Large intestine (tissue), 3 donors: ENCODE measurements at regions not wholly inside any gene's neighbourhood (a gene's known extent, or its start where the extent isn't known, plus 50 kb on each side); places are given as distances from the start of the nearest gene placed in this dataset.
"Not testable (repeated sequence)": the region's sequence is repeated elsewhere in the genome, so short reads cannot be mapped to it uniquely, and the experiment has no call there.

Experiments used
- DNase-seq, 2 donors: peaks; one replicate each; pipeline versions ENCODE4 v3.0.0 to v3.0.0-alpha.2; 2013
- H3K27ac ChIP-seq: one replicate; pipeline ENCODE4 v1.5.1; 2013; ENCODE audit warnings: low read length
- H3K27me3 ChIP-seq: 2 replicates; pipeline ENCODE4 v1.6.1; 2013; ENCODE audit warnings: low read length; ENCODE audit not compliant: control insufficient read depth, insufficient read depth
- H3K36me3 ChIP-seq: 2 replicates; pipeline ENCODE4 v1.6.1; 2013; ENCODE audit warnings: low read length; ENCODE audit not compliant: control insufficient read depth, insufficient read depth
- H3K4me1 ChIP-seq: one replicate; pipeline ENCODE4 v1.6.1; 2013; ENCODE audit warnings: low read length; ENCODE audit not compliant: control insufficient read depth, insufficient read depth
- H3K4me3 ChIP-seq: one replicate; pipeline ENCODE4 v1.5.1; 2013; ENCODE audit warnings: low read length
- H3K9me3 ChIP-seq: one replicate; pipeline ENCODE4 v1.6.1; 2013; ENCODE audit warnings: mild to moderate bottlenecking, low read depth, low read length, moderate library complexity; ENCODE audit not compliant: control insufficient read depth
- WGBS: methylation state at CpG from one replicate; pipeline ENCODE4 v1.1.5; 2013; ENCODE audit warnings: low lambda C conversion rate; ENCODE audit not compliant: insufficient coverage; 5-methylcytosine and 5-hydroxymethylcytosine counted together

DNA sequence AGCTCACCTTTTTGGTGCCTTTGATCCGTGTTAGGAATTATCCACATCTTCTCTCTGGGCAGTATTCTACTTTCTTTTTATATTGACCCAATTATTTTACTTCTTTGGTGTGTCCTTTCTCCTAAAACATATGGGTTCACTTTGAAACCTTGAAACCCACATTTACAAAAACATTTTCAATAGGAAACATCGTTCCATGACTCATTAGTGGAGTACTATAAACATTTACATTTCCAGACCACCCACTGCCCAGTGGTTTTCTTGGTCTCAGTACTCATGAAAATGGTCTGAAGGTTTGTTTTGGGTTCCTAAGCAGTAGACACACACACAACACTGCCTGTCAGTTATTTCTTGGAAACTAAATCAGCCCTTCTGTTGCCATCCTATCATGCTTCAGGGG is 111.7 kb upstream of the LPCAT1 start:
- H3K36me3 ChIP-seq, H3K4me3 ChIP-seq, H3K27me3 ChIP-seq, H3K27ac ChIP-seq, DNase-seq, H3K9me3 ChIP-seq, H3K4me1 ChIP-seq: not testable (repeated sequence)
- 83% methylated on average over 1 of the region's 2 CpGs for WGBS

DNA sequence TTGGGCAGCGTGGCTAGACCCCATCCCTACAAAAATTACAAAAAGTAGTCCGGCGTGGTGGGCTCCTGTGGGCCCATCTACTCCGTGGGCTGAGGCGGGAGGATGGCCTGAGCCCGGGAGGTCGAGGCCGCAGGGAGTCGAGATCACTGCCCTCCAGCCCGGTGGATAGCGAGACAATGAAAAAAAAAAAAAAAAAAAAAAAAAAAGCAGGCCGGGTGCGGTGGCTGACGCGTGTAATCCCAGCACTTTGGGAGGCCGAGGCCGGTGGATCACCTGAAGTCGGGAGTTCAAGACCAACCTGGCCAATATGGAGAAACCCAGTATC is 110.5 kb upstream of the LPCAT1 start:
- Histone ChIP-seq H3K4me1 (peaks cover 4% of the 10 kb centered on the region), H3K27me3 (peaks cover 3% of the 10 kb centered on the region), H3K4me3 (peak overlapping the region; percentile 70), H3K36me3 (no peaks in the 10 kb centered on the region), H3K9me3 (peaks cover 2% of the 10 kb centered on the region), H3K27ac (peak overlapping the region; percentile 47)
- WGBS = no CpG with 5 or more reads among the region's 18 CpGs
- no peak for DNase-seq

DNA sequence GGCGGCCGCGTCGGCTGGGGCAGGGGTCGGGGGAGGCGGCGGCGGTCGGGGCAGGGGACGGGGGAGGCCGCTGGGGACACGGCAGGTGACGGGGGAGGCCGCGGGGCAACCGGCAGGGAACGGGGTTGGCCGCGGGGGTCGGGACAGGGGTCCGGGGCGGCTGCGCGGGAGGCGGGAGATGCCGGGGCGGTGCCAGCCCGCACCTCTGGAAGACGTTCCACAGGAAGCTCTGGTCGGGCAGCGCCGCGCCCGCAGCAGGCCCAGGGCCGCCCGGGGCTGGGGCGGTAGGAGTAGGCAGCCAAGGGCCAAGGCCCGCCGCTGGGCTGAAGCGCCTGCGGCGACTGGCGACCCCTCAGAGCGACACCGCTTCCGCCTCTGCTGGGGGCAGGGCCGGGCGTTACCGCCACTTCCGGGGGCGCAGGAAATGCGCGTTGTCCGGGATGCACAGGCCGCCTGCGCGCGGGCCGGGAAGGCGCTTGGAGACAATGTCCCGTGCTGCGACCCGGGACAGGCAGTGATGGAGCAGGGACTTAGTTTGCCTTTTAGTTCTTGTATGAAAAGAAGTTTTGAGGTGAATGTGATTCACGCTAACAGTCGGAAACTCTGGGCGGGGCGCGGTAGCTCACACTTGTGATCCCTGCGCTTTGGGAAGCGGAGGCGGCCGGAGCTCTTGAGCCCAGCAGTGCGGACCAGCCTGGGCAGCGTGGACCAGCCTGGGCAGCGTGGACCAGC is 110.0 kb upstream of the LPCAT1 start:
- Histone ChIP-seq H3K4me3 (peak overlapping the region; percentile 70), H3K27me3 (peaks cover 1% of the 10 kb centered on the region), H3K9me3 (peaks cover 2% of the 10 kb centered on the region), H3K36me3 (no peaks in the 10 kb centered on the region), H3K27ac (peak overlapping the region; percentile 47), H3K4me1 (peaks cover 4% of the 10 kb centered on the region)
- WGBS = no CpG with 5 or more reads among the region's 75 CpGs
- DNase-seq = peak; percentile 83 to 89

DNA sequence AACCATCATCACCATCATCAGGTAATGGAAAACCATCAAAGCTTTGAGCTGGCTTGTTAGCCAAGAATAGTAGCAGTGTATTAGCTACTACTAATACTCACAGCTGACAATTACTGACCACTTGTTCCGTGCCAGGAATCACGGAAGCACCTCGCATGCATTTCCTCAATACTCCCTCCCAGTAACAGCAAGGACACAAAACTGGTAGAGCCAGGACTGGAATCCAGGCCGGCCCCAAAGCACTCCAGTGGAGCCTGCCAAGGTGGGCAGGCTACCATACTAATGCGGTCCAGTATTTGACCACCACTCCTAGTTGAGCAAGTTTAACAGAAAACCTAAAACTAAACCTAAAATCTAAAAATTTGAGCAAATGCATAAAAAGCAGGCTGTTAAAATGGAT is 107.2 kb upstream of the LPCAT1 start:
- not testable (repeated sequence) for H3K4me1 ChIP-seq, H3K36me3 ChIP-seq, H3K27ac ChIP-seq, H3K27me3 ChIP-seq, H3K4me3 ChIP-seq, DNase-seq, H3K9me3 ChIP-seq
- no CpG with 5 or more reads among the region's 5 CpGs for WGBS

DNA sequence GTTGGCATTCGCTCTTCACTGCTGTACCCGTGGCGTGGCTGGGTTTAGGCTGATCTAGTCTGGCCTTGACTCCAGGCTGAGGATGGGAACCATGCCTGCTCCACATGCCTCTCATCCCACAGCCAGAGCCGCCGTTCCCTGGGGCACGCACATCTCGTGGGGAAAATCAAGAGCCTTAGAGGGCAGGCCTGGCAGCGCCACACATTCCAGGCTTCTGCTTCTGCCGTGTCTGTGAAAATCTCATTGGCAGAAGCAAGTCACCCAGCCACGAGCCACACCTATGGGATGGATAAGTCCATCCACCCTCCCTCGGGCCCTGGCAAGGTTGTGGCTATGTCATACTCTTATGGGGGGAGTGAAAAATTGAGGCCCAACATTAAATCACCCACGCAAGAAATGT is 102.6 kb upstream of the LPCAT1 start:
- H3K4me3 ChIP-seq, H3K27me3 ChIP-seq, H3K27ac ChIP-seq, H3K4me1 ChIP-seq, H3K36me3 ChIP-seq, H3K9me3 ChIP-seq, DNase-seq: not testable (repeated sequence)
- no CpG with 5 or more reads among the region's 12 CpGs for WGBS

DNA sequence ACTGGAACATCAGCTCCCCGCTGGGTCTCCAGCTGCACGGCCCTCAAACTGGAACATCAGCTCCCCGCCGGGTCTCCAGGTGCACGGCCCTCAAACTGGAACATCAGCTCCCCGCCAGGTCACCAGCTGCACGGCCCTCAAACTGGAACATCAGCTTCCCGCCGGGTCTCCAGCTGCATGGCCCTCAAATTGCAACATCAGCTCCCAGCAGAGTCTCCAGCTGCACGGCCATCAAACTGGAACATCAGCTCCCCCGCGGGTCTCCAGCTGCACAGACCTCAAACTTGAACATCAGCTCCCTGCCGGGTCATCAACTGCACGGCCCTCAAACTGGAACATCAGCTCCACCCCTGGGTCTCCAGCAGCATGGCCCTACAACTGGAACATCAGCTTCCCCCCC is 95.8 kb upstream of the LPCAT1 start:
- not testable (repeated sequence) for H3K36me3 ChIP-seq, DNase-seq, H3K27ac ChIP-seq, H3K27me3 ChIP-seq, H3K4me3 ChIP-seq, H3K9me3 ChIP-seq, H3K4me1 ChIP-seq
- no CpG with 5 or more reads among the region's 14 CpGs for WGBS

DNA sequence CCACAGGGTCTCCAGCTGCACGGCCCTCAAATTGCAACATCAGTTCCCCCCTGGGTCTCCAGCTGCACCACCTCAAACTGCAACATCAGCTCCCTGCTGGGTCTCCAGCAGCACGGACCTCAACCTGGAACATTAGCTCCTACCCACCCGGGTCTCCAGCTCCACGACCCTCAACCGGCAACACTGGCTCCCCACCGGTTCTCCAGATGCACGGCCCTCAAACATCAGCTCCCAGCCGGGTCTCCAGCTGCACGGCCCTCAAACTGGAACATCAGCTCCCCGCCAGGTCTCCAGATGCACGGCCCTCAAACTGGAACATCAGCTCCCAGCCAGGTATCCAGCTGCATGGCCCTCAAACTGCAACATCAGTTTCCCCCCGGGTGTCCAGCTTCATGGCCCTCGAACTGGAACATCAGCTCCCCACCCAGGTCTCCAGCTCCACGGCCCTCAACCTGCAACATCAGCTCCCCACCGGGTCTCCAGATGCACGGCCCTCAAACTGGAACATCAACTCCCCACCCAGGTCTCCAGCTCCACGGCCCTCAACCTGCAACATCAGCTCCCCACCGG is 94.6 kb upstream of the LPCAT1 start:
- not testable (repeated sequence) for DNase-seq, H3K4me3 ChIP-seq, H3K9me3 ChIP-seq, H3K36me3 ChIP-seq, H3K27me3 ChIP-seq, H3K27ac ChIP-seq, H3K4me1 ChIP-seq
- WGBS = no CpG with 5 or more reads among the region's 18 CpGs

DNA sequence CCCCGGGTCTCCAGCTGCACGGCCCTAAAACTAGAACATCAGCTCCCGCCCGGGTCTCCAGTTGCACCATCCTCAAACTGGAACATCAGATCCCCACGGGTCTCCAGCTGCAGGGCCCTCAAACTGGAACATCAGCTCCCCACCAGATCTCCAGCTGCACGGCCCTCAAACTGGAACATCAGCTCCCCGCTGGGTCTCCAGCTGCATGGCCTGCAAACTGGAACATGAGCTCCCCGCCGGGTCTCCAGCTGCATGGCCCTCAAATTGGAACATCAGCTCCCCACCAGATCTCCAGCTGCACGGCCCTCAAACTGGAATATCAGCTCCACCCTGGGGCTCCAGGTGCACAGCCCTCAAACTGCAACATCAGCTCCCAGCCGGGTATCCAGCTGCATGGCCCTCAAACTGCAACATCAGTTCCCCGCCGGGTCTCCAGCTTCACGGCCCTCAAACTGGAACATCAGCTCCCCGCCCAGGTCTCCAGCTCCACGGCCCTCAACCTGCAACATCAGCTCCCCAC is 93.5 kb upstream of the LPCAT1 start:
- H3K27ac ChIP-seq, H3K27me3 ChIP-seq, H3K4me1 ChIP-seq, H3K9me3 ChIP-seq, H3K4me3 ChIP-seq, DNase-seq, H3K36me3 ChIP-seq: not testable (repeated sequence)
- no CpG with 5 or more reads among the region's 16 CpGs for WGBS

DNA sequence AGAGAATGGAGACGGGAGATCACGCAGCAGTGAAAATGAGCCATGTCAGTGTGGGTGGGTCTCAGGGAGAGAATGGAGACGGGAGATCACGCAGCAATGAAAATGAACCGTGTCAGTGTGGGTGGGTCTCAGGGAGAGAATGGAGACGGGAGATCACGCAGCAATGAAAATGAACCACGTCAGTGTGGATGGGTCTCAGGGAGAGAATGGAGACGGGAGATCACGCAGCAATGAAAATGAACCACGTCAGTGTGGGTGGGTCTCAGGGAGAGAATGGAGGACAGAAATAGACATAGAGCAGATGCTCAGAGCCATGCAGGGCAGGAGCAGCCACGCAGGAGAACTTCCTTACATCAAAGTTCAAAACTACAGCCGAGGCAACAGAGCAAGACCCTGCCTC is 89.8 kb upstream of the LPCAT1 start:
- DNase-seq, H3K27ac ChIP-seq, H3K4me1 ChIP-seq, H3K4me3 ChIP-seq, H3K9me3 ChIP-seq, H3K27me3 ChIP-seq: not testable (repeated sequence)
- peaks cover 11% of the 10 kb centered on the region for H3K36me3 ChIP-seq
- WGBS = 93% methylated on average over 2 of the region's 13 CpGs

DNA sequence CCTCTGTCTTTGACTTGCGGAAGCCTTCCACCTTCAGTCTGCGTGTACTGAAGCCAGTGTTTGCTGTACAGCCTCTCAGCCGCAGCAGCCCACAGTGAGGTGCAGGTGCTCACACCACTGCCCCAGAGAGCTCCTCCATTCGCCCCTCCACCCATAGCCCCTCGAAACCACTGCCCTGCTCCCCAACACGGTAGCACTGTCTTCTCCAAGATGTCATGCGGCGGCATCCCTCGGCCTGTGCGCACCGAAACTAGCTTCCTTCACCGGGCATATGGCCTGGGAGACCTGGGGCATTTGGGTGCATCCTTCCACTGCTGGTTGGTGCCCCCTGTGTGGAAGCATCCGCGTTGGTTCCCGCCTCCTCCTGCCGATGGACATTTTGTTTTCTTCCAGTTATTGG is 86.8 kb upstream of the LPCAT1 start:
- not testable (repeated sequence) for H3K4me3 ChIP-seq, H3K9me3 ChIP-seq, H3K36me3 ChIP-seq, DNase-seq, H3K27me3 ChIP-seq, H3K4me1 ChIP-seq, H3K27ac ChIP-seq
- WGBS = no CpG with 5 or more reads among the region's 16 CpGs

DNA sequence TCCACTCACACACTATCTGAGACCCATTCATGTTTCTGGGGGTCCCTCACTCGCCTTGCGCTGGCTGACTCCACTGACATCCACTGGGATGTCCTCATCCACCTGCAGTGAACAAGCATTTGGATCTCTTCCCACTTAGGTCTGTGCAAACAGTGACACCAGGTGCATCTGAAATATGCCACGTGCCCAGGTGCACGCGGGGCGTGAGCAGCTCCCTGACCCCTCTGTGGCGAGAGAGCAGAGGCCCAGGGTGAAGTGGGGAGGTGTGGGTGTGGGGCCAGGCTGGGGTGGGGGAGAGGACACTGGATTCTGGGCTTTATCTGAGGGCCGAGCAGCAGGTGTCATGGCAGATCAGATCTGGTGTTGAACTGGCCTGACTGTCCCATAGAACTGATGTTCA is 85.4 kb upstream of the LPCAT1 start:
- no CpG with 5 or more reads among the region's 8 CpGs for WGBS

More for the DNA sequence above, 85.4 kb upstream of the LPCAT1 start:
- not testable (repeated sequence) for H3K9me3 ChIP-seq, H3K27me3 ChIP-seq, H3K27ac ChIP-seq, H3K4me1 ChIP-seq, DNase-seq, H3K36me3 ChIP-seq, H3K4me3 ChIP-seq
